HEK293 (cell line): ENCODE measurements at regions not wholly inside any gene's neighbourhood (a gene's known extent, or its start where the extent isn't known, plus 50 kb on each side); places are given as distances from the start of the nearest gene placed in this dataset.

Source experiments
- AEBP2 ChIP-seq: fragments of 450-650 bp; formaldehyde crosslinking; IDR thresholded peaks from 2 replicates; pipeline ENCODE4 v1.5.1; 2016; ENCODE audit warnings: missing biosample characterization, missing genetic modification characterization, borderline replicate concordance
- GLI2 ChIP-seq: fragments of 450-650 bp; formaldehyde crosslinking; IDR thresholded peaks from 2 replicates; pipeline ENCODE4; 2017; ENCODE audit warnings: missing biosample characterization, missing genetic modification characterization, low read depth, borderline replicate concordance
- IKZF3 ChIP-seq: fragments of 450-650 bp; IDR thresholded peaks from 2 replicates; pipeline ENCODE4 v1.5.0; 2018; ENCODE audit warnings: missing biosample characterization, mild to moderate bottlenecking, missing genetic modification characterization, moderate library complexity
- INSM2 ChIP-seq: fragments of 450-650 bp; formaldehyde crosslinking; IDR thresholded peaks from 2 replicates; pipeline ENCODE4 v1.5.1; 2016; ENCODE audit warnings: missing biosample characterization, missing genetic modification characterization
- RBAK ChIP-seq: fragments of 450-650 bp; formaldehyde crosslinking; IDR thresholded peaks from 2 replicates; pipeline ENCODE4 v1.5.1; 2016; ENCODE audit warnings: missing biosample characterization, missing genetic modification characterization
- SCRT1 ChIP-seq: fragments of 450-650 bp; formaldehyde crosslinking; IDR thresholded peaks from 2 replicates; pipeline ENCODE4 v1.5.1; 2016; ENCODE audit warnings: missing biosample characterization, missing genetic modification characterization, borderline replicate concordance
- WT1 ChIP-seq: fragments of 450-650 bp; formaldehyde crosslinking; IDR thresholded peaks from 2 replicates; pipeline ENCODE4 v1.5.1; 2016; ENCODE audit warnings: missing biosample characterization, missing genetic modification characterization
- ZBTB8A ChIP-seq: fragments of 450-650 bp; formaldehyde crosslinking; IDR thresholded peaks from 2 replicates; pipeline ENCODE4 v1.5.1; 2016; ENCODE audit warnings: missing biosample characterization, missing genetic modification characterization
- ZNF112 ChIP-seq: fragments of 450-650 bp; formaldehyde crosslinking; IDR thresholded peaks from 2 replicates; pipeline ENCODE4 v1.5.0; 2017; ENCODE audit warnings: missing biosample characterization, missing genetic modification characterization
- ZNF133 ChIP-seq: fragments of 450-650 bp; formaldehyde crosslinking; IDR thresholded peaks from 2 replicates; pipeline ENCODE4 v1.5.1; 2016; ENCODE audit warnings: missing biosample characterization, missing genetic modification characterization
- ZNF2 ChIP-seq: fragments of 450-650 bp; formaldehyde crosslinking; IDR thresholded peaks from 2 replicates; pipeline ENCODE4 v1.5.1; 2016; ENCODE audit warnings: missing biosample characterization, missing genetic modification characterization
- ZNF24 ChIP-seq: fragments of 450-650 bp; formaldehyde crosslinking; IDR thresholded peaks from 2 replicates; pipeline ENCODE4 v1.5.1; 2016; ENCODE audit warnings: missing biosample characterization, missing genetic modification characterization
- ZNF341 ChIP-seq: fragments of 450-650 bp; formaldehyde crosslinking; IDR thresholded peaks from 2 replicates; pipeline ENCODE4; 2016; ENCODE audit warnings: low read depth, missing biosample characterization, missing genetic modification characterization
- ZNF423 ChIP-seq: fragments of 450-650 bp; formaldehyde crosslinking; IDR thresholded peaks from 2 replicates; pipeline ENCODE4 v1.5.1; 2016; ENCODE audit warnings: missing biosample characterization, missing genetic modification characterization
- ZNF544 ChIP-seq: fragments of 450-650 bp; formaldehyde crosslinking; IDR thresholded peaks from 2 replicates; pipeline ENCODE4 v1.5.0; 2017; ENCODE audit warnings: missing biosample characterization, missing genetic modification characterization
- ZNF561 ChIP-seq: fragments of 450-650 bp; IDR thresholded peaks from 2 replicates; pipeline ENCODE4 v1.5.1; 2018; ENCODE audit warnings: missing biosample characterization, missing genetic modification characterization, borderline replicate concordance
- ZNF596 ChIP-seq: fragments of 450-650 bp; IDR thresholded peaks from 2 replicates; pipeline ENCODE4 v1.5.0; 2018; ENCODE audit warnings: missing biosample characterization, mild to moderate bottlenecking, missing genetic modification characterization, moderate library complexity
- ZNF600 ChIP-seq: fragments of 450-650 bp; formaldehyde crosslinking; IDR thresholded peaks from 2 replicates; pipeline ENCODE4 v1.5.1; 2016; ENCODE audit warnings: missing biosample characterization, missing genetic modification characterization
- ZNF768 ChIP-seq: fragments of 450-650 bp; formaldehyde crosslinking; IDR thresholded peaks from 2 replicates; pipeline ENCODE4 v1.5.1; 2018; ENCODE audit warnings: missing biosample characterization, mild to moderate bottlenecking, missing genetic modification characterization
- ZXDB ChIP-seq: fragments of 450-650 bp; formaldehyde crosslinking; IDR thresholded peaks from 2 replicates; pipeline ENCODE4 v1.5.1; 2016; ENCODE audit warnings: missing biosample characterization, missing genetic modification characterization
- TF ChIP-seq, protein P1 (sequence below): fragments of 450-650 bp; formaldehyde crosslinking; IDR thresholded peaks from 2 replicates; pipeline ENCODE4 v1.5.1; 2016; ENCODE audit warnings: missing biosample characterization, missing genetic modification characterization
- TF ChIP-seq, protein P2 (sequence below): fragments of 450-650 bp; formaldehyde crosslinking; IDR thresholded peaks from 2 replicates; pipeline ENCODE4 v1.5.1; 2017; ENCODE audit warnings: missing biosample characterization, missing genetic modification characterization
- TF ChIP-seq, protein P3 (sequence below): fragments of 450-650 bp; formaldehyde crosslinking; IDR thresholded peaks from 2 replicates; pipeline ENCODE4 v1.5.1; 2016; ENCODE audit warnings: missing biosample characterization, missing genetic modification characterization
- TF ChIP-seq, protein P4 (sequence below): fragments of 450-650 bp; formaldehyde crosslinking; IDR thresholded peaks from 2 replicates; pipeline ENCODE4 v1.5.1; 2016; ENCODE audit warnings: missing biosample characterization, missing genetic modification characterization

GRCh38 chr17:70677783-70678647 is 508.7 kb downstream of the KCNJ2 start (continued):
- TF ChIP-seq, protein P1, sequence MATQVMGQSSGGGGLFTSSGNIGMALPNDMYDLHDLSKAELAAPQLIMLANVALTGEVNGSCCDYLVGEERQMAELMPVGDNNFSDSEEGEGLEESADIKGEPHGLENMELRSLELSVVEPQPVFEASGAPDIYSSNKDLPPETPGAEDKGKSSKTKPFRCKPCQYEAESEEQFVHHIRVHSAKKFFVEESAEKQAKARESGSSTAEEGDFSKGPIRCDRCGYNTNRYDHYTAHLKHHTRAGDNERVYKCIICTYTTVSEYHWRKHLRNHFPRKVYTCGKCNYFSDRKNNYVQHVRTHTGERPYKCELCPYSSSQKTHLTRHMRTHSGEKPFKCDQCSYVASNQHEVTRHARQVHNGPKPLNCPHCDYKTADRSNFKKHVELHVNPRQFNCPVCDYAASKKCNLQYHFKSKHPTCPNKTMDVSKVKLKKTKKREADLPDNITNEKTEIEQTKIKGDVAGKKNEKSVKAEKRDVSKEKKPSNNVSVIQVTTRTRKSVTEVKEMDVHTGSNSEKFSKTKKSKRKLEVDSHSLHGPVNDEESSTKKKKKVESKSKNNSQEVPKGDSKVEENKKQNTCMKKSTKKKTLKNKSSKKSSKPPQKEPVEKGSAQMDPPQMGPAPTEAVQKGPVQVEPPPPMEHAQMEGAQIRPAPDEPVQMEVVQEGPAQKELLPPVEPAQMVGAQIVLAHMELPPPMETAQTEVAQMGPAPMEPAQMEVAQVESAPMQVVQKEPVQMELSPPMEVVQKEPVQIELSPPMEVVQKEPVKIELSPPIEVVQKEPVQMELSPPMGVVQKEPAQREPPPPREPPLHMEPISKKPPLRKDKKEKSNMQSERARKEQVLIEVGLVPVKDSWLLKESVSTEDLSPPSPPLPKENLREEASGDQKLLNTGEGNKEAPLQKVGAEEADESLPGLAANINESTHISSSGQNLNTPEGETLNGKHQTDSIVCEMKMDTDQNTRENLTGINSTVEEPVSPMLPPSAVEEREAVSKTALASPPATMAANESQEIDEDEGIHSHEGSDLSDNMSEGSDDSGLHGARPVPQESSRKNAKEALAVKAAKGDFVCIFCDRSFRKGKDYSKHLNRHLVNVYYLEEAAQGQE (tag by site-specific recombination): no peak
- TF ChIP-seq ZNF341 (tag by site-specific recombination) (peak; percentile 35; the same call in 1 of the 2 replicates), ZNF544 (tag by site-specific recombination) (no peak), ZNF768 (tag by site-specific recombination) (no peak), IKZF3 (tag by site-specific recombination) (peak; percentile 32; the same call in 1 of the 2 replicates), GLI2 (tag by site-specific recombination) (0 out of 2 replicates have a peak, but pooled peaks have one; percentile 78), ZNF423 (tag by site-specific recombination) (0 out of 2 replicates have a peak, but pooled peaks have one; percentile 46), ZNF133 (tag by site-specific recombination) (no peak), ZNF2 (tag by site-specific recombination) (0 out of 2 replicates have a peak, but pooled peaks have one; percentile 26), ZNF112 (tag by site-specific recombination) (no peak), ZXDB (peak; percentile 70), AEBP2 (tag by site-specific recombination) (no peak), INSM2 (tag by site-specific recombination) (peak; percentile 91), ZBTB8A (peak; percentile 61), ZNF561 (peak; percentile 94), WT1 (tag by site-specific recombination) (peak; percentile 71; the same call in 1 of the 2 replicates), ZNF24 (peak; percentile 92), SCRT1 (tag by site-specific recombination) (no peak; the same call in 1 of the 2 replicates), ZNF600 (peak; percentile 92), ZNF596 (tag by site-specific recombination) (peak; percentile 38; the same call in 1 of the 2 replicates), RBAK (tag by site-specific recombination) (no peak)
- TF ChIP-seq, protein P2, sequence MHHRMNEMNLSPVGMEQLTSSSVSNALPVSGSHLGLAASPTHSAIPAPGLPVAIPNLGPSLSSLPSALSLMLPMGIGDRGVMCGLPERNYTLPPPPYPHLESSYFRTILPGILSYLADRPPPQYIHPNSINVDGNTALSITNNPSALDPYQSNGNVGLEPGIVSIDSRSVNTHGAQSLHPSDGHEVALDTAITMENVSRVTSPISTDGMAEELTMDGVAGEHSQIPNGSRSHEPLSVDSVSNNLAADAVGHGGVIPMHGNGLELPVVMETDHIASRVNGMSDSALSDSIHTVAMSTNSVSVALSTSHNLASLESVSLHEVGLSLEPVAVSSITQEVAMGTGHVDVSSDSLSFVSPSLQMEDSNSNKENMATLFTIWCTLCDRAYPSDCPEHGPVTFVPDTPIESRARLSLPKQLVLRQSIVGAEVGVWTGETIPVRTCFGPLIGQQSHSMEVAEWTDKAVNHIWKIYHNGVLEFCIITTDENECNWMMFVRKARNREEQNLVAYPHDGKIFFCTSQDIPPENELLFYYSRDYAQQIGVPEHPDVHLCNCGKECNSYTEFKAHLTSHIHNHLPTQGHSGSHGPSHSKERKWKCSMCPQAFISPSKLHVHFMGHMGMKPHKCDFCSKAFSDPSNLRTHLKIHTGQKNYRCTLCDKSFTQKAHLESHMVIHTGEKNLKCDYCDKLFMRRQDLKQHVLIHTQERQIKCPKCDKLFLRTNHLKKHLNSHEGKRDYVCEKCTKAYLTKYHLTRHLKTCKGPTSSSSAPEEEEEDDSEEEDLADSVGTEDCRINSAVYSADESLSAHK (tag by site-specific recombination): peak; percentile 82
- TF ChIP-seq, protein P3, sequence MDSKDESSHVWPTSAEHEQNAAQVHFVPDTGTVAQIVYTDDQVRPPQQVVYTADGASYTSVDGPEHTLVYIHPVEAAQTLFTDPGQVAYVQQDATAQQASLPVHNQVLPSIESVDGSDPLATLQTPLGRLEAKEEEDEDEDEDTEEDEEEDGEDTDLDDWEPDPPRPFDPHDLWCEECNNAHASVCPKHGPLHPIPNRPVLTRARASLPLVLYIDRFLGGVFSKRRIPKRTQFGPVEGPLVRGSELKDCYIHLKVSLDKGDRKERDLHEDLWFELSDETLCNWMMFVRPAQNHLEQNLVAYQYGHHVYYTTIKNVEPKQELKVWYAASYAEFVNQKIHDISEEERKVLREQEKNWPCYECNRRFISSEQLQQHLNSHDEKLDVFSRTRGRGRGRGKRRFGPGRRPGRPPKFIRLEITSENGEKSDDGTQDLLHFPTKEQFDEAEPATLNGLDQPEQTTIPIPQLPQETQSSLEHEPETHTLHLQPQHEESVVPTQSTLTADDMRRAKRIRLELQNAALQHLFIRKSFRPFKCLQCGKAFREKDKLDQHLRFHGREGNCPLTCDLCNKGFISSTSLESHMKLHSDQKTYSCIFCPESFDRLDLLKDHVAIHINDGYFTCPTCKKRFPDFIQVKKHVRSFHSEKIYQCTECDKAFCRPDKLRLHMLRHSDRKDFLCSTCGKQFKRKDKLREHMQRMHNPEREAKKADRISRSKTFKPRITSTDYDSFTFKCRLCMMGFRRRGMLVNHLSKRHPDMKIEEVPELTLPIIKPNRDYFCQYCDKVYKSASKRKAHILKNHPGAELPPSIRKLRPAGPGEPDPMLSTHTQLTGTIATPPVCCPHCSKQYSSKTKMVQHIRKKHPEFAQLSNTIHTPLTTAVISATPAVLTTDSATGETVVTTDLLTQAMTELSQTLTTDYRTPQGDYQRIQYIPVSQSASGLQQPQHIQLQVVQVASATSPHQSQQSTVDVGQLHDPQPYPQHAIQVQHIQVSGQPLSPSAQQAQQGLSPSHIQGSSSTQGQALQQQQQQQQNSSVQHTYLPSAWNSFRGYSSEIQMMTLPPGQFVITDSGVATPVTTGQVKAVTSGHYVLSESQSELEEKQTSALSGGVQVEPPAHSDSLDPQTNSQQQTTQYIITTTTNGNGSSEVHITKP (tag by site-specific recombination): peak; percentile 73
- TF ChIP-seq, protein P4, sequence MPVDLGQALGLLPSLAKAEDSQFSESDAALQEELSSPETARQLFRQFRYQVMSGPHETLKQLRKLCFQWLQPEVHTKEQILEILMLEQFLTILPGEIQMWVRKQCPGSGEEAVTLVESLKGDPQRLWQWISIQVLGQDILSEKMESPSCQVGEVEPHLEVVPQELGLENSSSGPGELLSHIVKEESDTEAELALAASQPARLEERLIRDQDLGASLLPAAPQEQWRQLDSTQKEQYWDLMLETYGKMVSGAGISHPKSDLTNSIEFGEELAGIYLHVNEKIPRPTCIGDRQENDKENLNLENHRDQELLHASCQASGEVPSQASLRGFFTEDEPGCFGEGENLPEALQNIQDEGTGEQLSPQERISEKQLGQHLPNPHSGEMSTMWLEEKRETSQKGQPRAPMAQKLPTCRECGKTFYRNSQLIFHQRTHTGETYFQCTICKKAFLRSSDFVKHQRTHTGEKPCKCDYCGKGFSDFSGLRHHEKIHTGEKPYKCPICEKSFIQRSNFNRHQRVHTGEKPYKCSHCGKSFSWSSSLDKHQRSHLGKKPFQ (tag by site-specific recombination): peak; percentile 99
